Thymus (tissue), 11 donors: ENCODE measurements at regions not wholly inside any gene's neighbourhood (a gene's known extent, or its start where the extent isn't known, plus 50 kb on each side); places are given as distances from the start of the nearest gene placed in this dataset.

Experiments
- DNase-seq, 9 donors: peaks; one replicate each; pipeline ENCODE4 v3.0.0-alpha.2; 2013; ENCODE audit warnings: low spot score in 9 of 9, low read depth in 6 of 9, missing footprints in 1 of 9
- H3K27ac ChIP-seq, 2 donors: one replicate each; pipeline ENCODE4 v1.5.1; 2013; ENCODE audit warnings: control low read depth in 1 of 2, low read depth in 1 of 2, low read length in 1 of 2, mild to moderate bottlenecking in 1 of 2, moderate library complexity in 1 of 2
- H3K27me3 ChIP-seq, 2 donors: one replicate each; pipeline ENCODE4 v1.5.1; 2013; ENCODE audit warnings: low read length in 1 of 2; ENCODE audit not compliant: control insufficient read depth in 2 of 2, insufficient read depth in 1 of 2
- H3K36me3 ChIP-seq, 2 donors: one replicate each; pipeline ENCODE4 v1.5.1; 2013; ENCODE audit warnings: low read length in 1 of 2, mild to moderate bottlenecking in 1 of 2, moderate library complexity in 1 of 2; ENCODE audit not compliant: control insufficient read depth in 2 of 2, insufficient read depth in 2 of 2
- H3K4me1 ChIP-seq, 2 donors: one replicate each; pipeline ENCODE4 v1.5.1; 2013; ENCODE audit warnings: low read length in 2 of 2; ENCODE audit not compliant: control insufficient read depth in 2 of 2, insufficient read depth in 2 of 2
- H3K4me3 ChIP-seq, 2 donors: one replicate each; pipeline ENCODE4 v1.5.1; 2013; ENCODE audit warnings: low read length in 2 of 2, control low read depth in 1 of 2, mild to moderate bottlenecking in 1 of 2
- H3K9me3 ChIP-seq, 2 donors: one replicate each; pipeline ENCODE4 v1.5.1; 2013; ENCODE audit warnings: low read length in 1 of 2, mild to moderate bottlenecking in 1 of 2; ENCODE audit not compliant: control insufficient read depth in 2 of 2, insufficient read depth in 1 of 2
- WGBS: extraction: QIAGEN DNeasy Blood & Tissue Kit; methylation state at CpG from one replicate; pipeline ENCODE4 v1.1.7; 2013; 5-methylcytosine and 5-hydroxymethylcytosine counted together
- donor health status: healthy.

DNA sequence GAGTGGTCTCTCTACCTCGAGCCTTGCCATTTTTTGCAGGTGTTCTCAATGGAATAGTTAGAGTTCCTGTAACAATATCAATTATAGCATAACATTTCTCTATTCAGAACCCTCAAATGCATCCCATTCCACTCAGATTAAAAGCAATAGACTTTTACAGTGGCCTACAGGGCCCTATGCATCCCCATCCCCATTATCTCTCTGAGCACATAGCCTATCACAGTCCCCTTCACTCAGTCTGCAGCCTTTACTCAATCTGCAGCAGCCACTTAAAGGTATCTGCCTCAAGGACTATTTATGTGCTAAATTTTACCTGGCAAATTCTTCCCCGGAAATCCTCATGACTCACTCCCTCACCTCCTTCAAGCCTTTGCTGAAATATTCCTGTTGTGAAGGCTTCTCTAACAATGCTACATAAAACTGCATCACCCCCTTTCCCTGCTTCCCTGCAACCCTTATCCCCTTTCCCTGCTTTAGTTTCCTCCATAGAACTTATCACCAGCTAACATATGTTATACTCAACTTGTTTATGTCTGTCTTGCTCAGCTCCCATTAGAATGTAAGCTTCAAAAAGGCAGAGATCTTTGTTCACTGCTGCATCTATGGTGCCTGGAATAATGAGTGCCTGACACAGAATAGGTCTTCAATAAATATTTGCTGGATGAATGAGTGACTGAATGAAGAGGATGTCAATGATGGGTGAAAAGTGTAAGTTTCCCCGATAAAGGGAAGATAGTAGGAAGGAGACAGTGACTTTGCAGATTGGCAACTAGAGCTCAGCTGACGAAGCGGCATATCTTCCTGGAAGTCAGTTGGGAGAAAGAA, 54.1 kb upstream of the ZNF366 start:
- WGBS = 95% methylated on average over 5 of the region's 5 CpGs
- DNase-seq = no peak
- peaks cover 0 to 6% of the 10 kb centered on the region in 2 donors for H3K27me3 ChIP-seq
- no peak overlapping the region for H3K27ac ChIP-seq
- H3K4me3 ChIP-seq = no peak overlapping the region
- H3K9me3 ChIP-seq = no peaks in the 10 kb centered on the region
- peaks cover 0 to 9% of the 10 kb centered on the region in 2 donors for H3K4me1 ChIP-seq
- H3K36me3 ChIP-seq = no peaks in the 10 kb centered on the region

DNA sequence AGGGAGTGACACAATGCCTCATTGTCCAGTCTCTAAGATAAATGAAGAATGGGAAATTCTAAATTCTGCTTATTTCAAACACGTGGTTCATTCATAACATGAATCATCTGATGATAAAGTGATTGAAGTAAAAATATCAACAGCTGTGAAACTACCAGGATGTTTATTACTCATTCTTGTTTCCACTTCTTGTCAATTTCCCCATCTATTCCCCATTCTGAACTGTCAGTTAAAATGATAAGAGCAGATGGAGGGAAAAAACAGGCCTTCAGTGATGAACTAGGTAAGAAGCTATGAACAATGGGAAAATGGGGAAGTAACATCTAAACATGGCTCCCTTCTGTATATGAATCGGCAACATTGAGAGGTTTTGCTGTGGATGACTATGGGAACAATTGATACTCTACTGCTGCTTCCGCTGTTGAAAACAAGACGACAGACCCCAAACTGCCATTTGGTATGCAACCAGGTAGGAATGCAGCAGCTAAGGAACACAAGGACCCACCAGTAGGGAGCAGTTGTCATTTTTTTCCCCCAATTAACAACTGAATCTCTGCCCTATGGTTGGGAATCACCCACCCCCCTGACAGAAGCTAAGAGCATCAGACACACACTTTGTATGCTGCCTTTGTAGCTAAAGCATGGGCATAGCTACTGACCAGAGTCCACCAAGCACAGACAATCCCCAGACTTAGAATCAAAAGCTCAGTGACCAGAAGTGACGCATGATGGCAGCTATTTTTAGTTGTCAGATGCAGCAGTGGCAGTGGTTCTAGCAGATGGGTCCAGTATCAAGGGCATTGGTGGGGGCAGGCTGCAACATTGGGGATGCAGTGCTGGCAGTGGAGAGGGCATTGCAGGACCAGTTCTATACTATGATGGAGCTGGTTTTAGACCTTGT, 52.9 kb upstream of the ZNF366 start:
- no peaks in the 10 kb centered on the region for H3K9me3 ChIP-seq
- no peak for DNase-seq
- 94% methylated on average over 5 of the region's 5 CpGs for WGBS
- no peak overlapping the region for H3K4me3 ChIP-seq
- peaks cover 0 to 6% of the 10 kb centered on the region in 2 donors for H3K27me3 ChIP-seq
- peaks cover 0 to 15% of the 10 kb centered on the region in 2 donors for H3K4me1 ChIP-seq
- H3K27ac ChIP-seq = no peak overlapping the region
- H3K36me3 ChIP-seq = no peaks in the 10 kb centered on the region

DNA sequence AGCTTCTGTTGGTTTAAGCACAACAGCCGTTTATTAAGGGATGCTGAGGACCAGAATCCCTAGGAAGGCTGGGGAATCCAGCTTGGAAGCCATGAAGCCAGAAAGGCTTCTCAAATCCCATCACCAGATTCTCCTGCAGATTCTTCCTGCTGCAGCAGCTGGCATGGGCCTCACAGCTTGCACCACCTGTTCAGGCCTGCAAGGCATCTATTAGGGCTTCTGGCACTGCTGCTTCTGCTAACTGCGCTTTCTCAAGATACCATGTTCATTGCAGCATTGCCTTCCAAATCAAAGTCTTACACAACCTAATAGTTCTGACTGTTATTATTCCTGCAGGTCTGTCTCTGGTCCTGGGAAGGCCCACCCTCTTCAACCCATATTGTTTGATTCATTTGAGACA, 51.2 kb upstream of the ZNF366 start:
- DNase-seq = no peak
- Histone ChIP-seq H3K27ac (no peak overlapping the region), H3K27me3 (peaks cover 0 to 6% of the 10 kb centered on the region in 2 donors), H3K36me3 (no peaks in the 10 kb centered on the region), H3K4me1 (peaks cover 0 to 15% of the 10 kb centered on the region in 2 donors), H3K4me3 (no peak overlapping the region), H3K9me3 (no peaks in the 10 kb centered on the region)
- WGBS = 96% methylated on average over 2 of the region's 2 CpGs

DNA sequence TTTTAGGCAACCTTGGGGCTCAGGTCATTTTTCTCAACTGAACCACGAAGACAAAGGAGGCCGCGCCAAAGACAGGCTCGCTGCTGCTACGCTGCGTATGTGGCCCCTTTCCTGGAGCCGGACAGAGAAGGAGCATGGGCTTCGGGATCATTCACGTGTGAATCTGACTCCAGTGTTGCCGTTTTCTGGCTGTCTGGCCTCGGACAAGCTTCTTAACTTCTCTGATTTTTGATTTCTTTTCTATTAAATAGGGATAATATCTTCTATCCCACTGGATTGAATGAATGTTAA, 50.8 kb upstream of the ZNF366 start:
- H3K4me1 ChIP-seq = peaks cover 0 to 15% of the 10 kb centered on the region in 2 donors
- WGBS = 90% methylated on average over 11 of the region's 11 CpGs
- no peak overlapping the region for H3K4me3 ChIP-seq
- peaks cover 0 to 6% of the 10 kb centered on the region in 2 donors for H3K27me3 ChIP-seq
- no peak overlapping the region for H3K27ac ChIP-seq
- H3K9me3 ChIP-seq = no peaks in the 10 kb centered on the region
- H3K36me3 ChIP-seq = no peaks in the 10 kb centered on the region
- no peak for DNase-seq

GRCh38 chr5:72557167-72558045, 50.2 kb upstream of the ZNF366 start:
- H3K4me1 ChIP-seq = peaks cover 0 to 15% of the 10 kb centered on the region in 2 donors
- no peaks in the 10 kb centered on the region for H3K9me3 ChIP-seq
- peak overlapping the region; percentile 37 to 42 for H3K4me3 ChIP-seq
- H3K27ac ChIP-seq = peak overlapping the region; percentile 67 to 68
- peaks cover 0 to 6% of the 10 kb centered on the region in 2 donors for H3K27me3 ChIP-seq
- no peaks in the 10 kb centered on the region for H3K36me3 ChIP-seq
- WGBS = 39% methylated on average over 18 of the region's 18 CpGs
- peak in 1 of 9 donors; percentile 8 for DNase-seq
